SK-N-SH treated with all-trans-retinoic acid at 6 μM for 48 hours (cell line): ENCODE measurements at regions not wholly inside any gene's neighbourhood (a gene's known extent, or its start where the extent isn't known, plus 50 kb on each side); places are given as distances from the start of the nearest gene placed in this dataset.
"Not testable (repeated sequence)": the region's sequence is repeated elsewhere in the genome, so short reads cannot be mapped to it uniquely, and the experiment has no call there.

Source experiments
- ATAC-seq: fragments of 200-7000 bp; cut with Tn5 transposase; 3 replicates; pipeline ENCODE4 v1.9.1; 2020; ENCODE audit warnings: mild to moderate bottlenecking, moderate library complexity
- BACH2 ChIP-seq: fragments of 250-450 bp; sonication (Bioruptor Pico); IDR thresholded peaks from 2 replicates; pipeline ENCODE4 v1.9.0; 2021; ENCODE audit warnings: mild to moderate bottlenecking, borderline replicate concordance
- CSDC2 ChIP-seq: fragments of 250-450 bp; sonication (Bioruptor Pico); IDR thresholded peaks from 2 replicates; pipeline ENCODE4 v1.5.0; 2020; ENCODE audit warnings: mild to moderate bottlenecking, moderate library complexity
- ESRRG ChIP-seq: fragments of 250-450 bp; sonication (Bioruptor Pico); IDR thresholded peaks from 2 replicates; pipeline ENCODE4 v1.6.1; 2021; ENCODE audit warnings: mild to moderate bottlenecking
- GLIS3 ChIP-seq: fragments of 250-450 bp; sonication (Bioruptor Pico); IDR thresholded peaks from 2 replicates; pipeline ENCODE4 v1.5.0; 2020; ENCODE audit warnings: mild to moderate bottlenecking, moderate library complexity
- OSR1 ChIP-seq: fragments of 250-450 bp; sonication (Bioruptor Pico); IDR thresholded peaks from 2 replicates; pipeline ENCODE4 v1.8.0; 2022; ENCODE audit warnings: moderate library complexity, mild to moderate bottlenecking, inconsistent platforms
- PPARA ChIP-seq: fragments of 250-450 bp; sonication (Bioruptor Pico); IDR thresholded peaks from 2 replicates; pipeline ENCODE4 v1.5.0; 2020; ENCODE audit warnings: mild to moderate bottlenecking, borderline replicate concordance
- RARB ChIP-seq: fragments of 250-450 bp; sonication (Bioruptor Pico); IDR thresholded peaks from 2 replicates; pipeline ENCODE4 v1.8.0; 2021; ENCODE audit warnings: mild to moderate bottlenecking, moderate library complexity
- SNAI2 ChIP-seq: fragments of 250-450 bp; sonication (Bioruptor Pico); IDR thresholded peaks from 2 replicates; pipeline ENCODE4 v1.5.0; 2020; ENCODE audit warnings: mild to moderate bottlenecking, moderate library complexity
- TCF4 ChIP-seq: fragments of 250-450 bp; sonication (Bioruptor Pico); IDR thresholded peaks from 2 replicates; pipeline ENCODE4 v1.8.0; 2021; ENCODE audit warnings: mild to moderate bottlenecking, moderate library complexity, borderline replicate concordance
- TOX ChIP-seq: fragments of 250-450 bp; sonication (Bioruptor Pico); IDR thresholded peaks from 2 replicates; pipeline ENCODE4 v1.8.0; 2021; ENCODE audit warnings: mild to moderate bottlenecking, moderate library complexity, borderline replicate concordance
- ZFP3 ChIP-seq: fragments of 250-450 bp; sonication (Bioruptor Pico); IDR thresholded peaks from 2 replicates; pipeline ENCODE4 v1.5.0; 2020; ENCODE audit warnings: mild to moderate bottlenecking, moderate library complexity
- ZFP30 ChIP-seq: fragments of 450-650 bp; formaldehyde crosslinking; IDR thresholded peaks from 2 replicates; pipeline ENCODE4 v1.5.0; 2022; ENCODE audit warnings: mild to moderate bottlenecking, moderate library complexity
- ZNF565 ChIP-seq: fragments of 450-650 bp; formaldehyde crosslinking; conservative IDR thresholded peaks from 2 replicates; pipeline ENCODE4 v1.5.0; 2020; ENCODE audit warnings: low read depth, mild to moderate bottlenecking, moderate library complexity
- ZNF70 ChIP-seq: fragments of 450-650 bp; formaldehyde crosslinking; IDR thresholded peaks from 2 replicates; pipeline ENCODE4 v1.5.0; 2020; ENCODE audit warnings: mild to moderate bottlenecking, moderate library complexity
- ZNF8 ChIP-seq: fragments of 450-650 bp; formaldehyde crosslinking; IDR thresholded peaks from 2 replicates; pipeline ENCODE4 v1.5.0; 2020; ENCODE audit warnings: mild to moderate bottlenecking, moderate library complexity
- TF ChIP-seq, protein P1 (sequence below): fragments of 250-450 bp; sonication (Bioruptor Pico); IDR thresholded peaks from 2 replicates; pipeline ENCODE4 v1.8.0; 2021; ENCODE audit warnings: low read depth, mild to moderate bottlenecking, moderate library complexity, borderline replicate concordance
- TF ChIP-seq, protein P2 (sequence below): fragments of 250-450 bp; sonication (Bioruptor Pico); IDR thresholded peaks from 2 replicates; pipeline ENCODE4 v1.5.0; 2020; ENCODE audit warnings: mild to moderate bottlenecking, moderate library complexity
- TF ChIP-seq, protein P3 (sequence below): fragments of 250-450 bp; sonication (Bioruptor Pico); IDR thresholded peaks from 2 replicates; pipeline ENCODE4 v1.5.1; 2020; ENCODE audit warnings: low read depth, mild to moderate bottlenecking, moderate library complexity
- TF ChIP-seq, protein P4 (sequence below): fragments of 250-450 bp; sonication (Bioruptor Pico); IDR thresholded peaks from 2 replicates; pipeline ENCODE4 v1.5.1; 2021; ENCODE audit warnings: mild to moderate bottlenecking, moderate library complexity
- TF ChIP-seq, protein P5 (sequence below): fragments of 250-450 bp; sonication (Bioruptor Pico); IDR thresholded peaks from 2 replicates; pipeline ENCODE4 v1.8.0; 2020; ENCODE audit warnings: mild to moderate bottlenecking, moderate library complexity, borderline replicate concordance

DNA sequence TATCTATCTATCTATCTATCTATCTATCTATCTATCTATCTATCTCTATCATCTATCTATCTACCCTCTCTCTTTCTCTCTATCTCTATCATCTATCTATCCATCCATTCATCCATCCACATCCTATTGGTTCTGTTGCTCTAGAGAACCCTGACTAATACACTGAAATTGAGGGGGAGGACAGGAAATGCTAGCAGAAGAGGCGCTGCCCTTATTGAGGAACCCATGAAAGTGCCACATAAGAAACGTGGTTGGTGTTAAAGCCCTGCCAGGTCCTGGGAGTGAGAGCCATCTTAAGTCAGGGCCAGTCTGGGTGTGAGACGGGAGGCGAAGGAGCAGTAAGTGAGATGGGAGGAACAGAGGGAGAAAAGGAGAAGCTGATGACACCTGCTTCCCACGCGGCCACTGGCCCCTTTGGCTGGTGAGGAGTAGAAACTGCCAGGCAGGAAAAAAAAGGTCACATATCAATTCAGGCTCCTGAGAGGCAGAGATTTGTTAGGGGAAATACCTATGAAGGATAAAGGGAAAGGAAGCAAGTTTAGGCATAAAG, 87.9 kb upstream of the PLET1 start:
- no peak for ATAC-seq
- TF ChIP-seq OSR1 (CRISPR knock-in tag): no peak
- TF ChIP-seq ZNF565 (CRISPR knock-in tag): no peak
- no peak for TF ChIP-seq ESRRG (CRISPR knock-in tag)
- no peak for TF ChIP-seq PPARA
- no peak for TF ChIP-seq TOX (CRISPR knock-in tag)
- TF ChIP-seq, protein P1, sequence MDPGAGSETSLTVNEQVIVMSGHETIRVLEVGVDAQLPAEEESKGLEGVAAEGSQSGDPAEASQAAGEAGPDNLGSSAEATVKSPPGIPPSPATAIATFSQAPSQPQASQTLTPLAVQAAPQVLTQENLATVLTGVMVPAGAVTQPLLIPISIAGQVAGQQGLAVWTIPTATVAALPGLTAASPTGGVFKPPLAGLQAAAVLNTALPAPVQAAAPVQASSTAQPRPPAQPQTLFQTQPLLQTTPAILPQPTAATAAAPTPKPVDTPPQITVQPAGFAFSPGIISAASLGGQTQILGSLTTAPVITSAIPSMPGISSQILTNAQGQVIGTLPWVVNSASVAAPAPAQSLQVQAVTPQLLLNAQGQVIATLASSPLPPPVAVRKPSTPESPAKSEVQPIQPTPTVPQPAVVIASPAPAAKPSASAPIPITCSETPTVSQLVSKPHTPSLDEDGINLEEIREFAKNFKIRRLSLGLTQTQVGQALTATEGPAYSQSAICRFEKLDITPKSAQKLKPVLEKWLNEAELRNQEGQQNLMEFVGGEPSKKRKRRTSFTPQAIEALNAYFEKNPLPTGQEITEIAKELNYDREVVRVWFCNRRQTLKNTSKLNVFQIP: no peak
- TF ChIP-seq, all 23 proteins: peak for 0

DNA sequence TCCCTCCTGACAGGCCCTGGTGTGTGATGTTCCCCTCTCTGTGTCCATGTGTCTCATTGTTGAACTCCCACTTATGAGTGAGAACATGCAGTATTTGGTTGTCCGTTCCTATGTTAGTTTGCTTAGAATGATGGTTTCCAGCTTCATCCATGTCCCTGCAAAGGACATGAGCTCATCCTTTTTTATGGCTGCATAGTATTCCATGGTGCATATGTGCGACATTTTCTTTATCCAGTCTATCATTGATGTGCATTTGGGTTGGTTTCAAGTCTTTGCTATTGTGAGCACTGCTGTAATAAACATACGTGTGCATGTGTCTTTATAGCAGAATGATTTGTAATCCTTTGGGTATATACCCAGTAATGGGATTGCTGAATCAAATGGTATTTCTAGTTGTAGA, 90.8 kb upstream of the PLET1 start:
- not testable (repeated sequence) for ATAC-seq

DNA sequence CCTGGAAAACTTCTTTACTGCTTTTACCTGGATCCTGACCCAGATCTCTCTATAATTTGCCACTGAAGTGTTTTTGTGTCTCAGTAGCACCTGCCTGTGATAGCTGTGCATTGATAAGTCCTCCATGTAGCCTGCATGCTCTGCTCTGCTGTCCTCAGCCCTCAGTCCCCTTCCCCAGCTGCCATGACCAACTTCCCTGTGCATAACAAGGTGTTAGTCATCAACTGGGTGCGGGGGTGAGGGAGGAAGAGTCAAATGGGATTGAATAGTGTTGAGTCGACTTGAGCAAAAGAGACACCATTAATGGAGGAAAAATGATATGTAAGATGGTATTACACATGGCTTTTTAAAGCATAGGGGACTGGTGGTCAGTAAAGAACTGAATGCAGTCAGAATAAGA, 92.2 kb upstream of the PLET1 start:
- ATAC-seq: no peak
- no peak for TF ChIP-seq BACH2 (CRISPR knock-in tag)
- TF ChIP-seq OSR1 (CRISPR knock-in tag): no peak
- no peak for TF ChIP-seq SNAI2
- no peak for TF ChIP-seq ZFP30 (CRISPR knock-in tag)

DNA sequence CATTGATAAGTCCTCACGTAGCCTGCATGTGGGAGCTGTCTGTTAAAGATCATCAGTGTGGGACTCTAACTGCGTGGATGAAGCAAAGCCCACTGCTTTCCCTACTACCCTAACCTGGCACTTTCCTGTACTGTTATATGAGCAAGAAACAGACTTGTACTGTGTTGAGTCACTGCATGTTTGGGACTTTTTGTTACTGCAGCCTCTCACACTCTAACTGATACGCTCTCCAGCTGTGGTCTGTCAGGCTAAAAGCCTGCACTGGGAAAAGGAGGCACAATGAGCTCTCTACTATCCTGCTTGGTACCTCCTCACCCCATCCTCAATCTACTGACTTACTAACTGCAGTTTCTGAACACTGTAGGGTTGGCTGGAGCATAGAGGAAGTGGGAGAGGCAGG, 93.7 kb upstream of the PLET1 start:
- ATAC-seq: no peak
- TF ChIP-seq GLIS3 (CRISPR knock-in tag) (no peak), CSDC2 (CRISPR knock-in tag) (no peak), ZNF565 (CRISPR knock-in tag) (no peak), OSR1 (CRISPR knock-in tag) (no peak), RARB (CRISPR knock-in tag) (no peak), ZFP3 (no peak), SNAI2 (no peak), ZNF8 (CRISPR knock-in tag) (no peak), TCF4 (CRISPR knock-in tag) (no peak), BACH2 (CRISPR knock-in tag) (no peak), ZNF70 (CRISPR knock-in tag) (no peak), TOX (CRISPR knock-in tag) (no peak)
- TF ChIP-seq, protein P2, sequence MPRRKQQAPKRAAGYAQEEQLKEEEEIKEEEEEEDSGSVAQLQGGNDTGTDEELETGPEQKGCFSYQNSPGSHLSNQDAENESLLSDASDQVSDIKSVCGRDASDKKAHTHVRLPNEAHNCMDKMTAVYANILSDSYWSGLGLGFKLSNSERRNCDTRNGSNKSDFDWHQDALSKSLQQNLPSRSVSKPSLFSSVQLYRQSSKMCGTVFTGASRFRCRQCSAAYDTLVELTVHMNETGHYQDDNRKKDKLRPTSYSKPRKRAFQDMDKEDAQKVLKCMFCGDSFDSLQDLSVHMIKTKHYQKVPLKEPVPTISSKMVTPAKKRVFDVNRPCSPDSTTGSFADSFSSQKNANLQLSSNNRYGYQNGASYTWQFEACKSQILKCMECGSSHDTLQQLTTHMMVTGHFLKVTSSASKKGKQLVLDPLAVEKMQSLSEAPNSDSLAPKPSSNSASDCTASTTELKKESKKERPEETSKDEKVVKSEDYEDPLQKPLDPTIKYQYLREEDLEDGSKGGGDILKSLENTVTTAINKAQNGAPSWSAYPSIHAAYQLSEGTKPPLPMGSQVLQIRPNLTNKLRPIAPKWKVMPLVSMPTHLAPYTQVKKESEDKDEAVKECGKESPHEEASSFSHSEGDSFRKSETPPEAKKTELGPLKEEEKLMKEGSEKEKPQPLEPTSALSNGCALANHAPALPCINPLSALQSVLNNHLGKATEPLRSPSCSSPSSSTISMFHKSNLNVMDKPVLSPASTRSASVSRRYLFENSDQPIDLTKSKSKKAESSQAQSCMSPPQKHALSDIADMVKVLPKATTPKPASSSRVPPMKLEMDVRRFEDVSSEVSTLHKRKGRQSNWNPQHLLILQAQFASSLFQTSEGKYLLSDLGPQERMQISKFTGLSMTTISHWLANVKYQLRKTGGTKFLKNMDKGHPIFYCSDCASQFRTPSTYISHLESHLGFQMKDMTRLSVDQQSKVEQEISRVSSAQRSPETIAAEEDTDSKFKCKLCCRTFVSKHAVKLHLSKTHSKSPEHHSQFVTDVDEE (CRISPR knock-in tag): no peak
- TF ChIP-seq, protein P1: no peak
- TF ChIP-seq, protein P3, sequence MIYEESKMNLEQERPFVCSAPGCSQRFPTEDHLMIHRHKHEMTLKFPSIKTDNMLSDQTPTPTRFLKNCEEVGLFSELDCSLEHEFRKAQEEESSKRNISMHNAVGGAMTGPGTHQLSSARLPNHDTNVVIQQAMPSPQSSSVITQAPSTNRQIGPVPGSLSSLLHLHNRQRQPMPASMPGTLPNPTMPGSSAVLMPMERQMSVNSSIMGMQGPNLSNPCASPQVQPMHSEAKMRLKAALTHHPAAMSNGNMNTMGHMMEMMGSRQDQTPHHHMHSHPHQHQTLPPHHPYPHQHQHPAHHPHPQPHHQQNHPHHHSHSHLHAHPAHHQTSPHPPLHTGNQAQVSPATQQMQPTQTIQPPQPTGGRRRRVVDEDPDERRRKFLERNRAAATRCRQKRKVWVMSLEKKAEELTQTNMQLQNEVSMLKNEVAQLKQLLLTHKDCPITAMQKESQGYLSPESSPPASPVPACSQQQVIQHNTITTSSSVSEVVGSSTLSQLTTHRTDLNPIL (CRISPR knock-in tag): no peak
- TF ChIP-seq, protein P4, sequence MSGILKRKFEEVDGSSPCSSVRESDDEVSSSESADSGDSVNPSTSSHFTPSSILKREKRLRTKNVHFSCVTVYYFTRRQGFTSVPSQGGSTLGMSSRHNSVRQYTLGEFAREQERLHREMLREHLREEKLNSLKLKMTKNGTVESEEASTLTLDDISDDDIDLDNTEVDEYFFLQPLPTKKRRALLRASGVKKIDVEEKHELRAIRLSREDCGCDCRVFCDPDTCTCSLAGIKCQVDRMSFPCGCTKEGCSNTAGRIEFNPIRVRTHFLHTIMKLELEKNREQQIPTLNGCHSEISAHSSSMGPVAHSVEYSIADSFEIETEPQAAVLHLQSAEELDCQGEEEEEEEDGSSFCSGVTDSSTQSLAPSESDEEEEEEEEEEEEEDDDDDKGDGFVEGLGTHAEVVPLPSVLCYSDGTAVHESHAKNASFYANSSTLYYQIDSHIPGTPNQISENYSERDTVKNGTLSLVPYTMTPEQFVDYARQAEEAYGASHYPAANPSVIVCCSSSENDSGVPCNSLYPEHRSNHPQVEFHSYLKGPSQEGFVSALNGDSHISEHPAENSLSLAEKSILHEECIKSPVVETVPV (CRISPR knock-in tag): no peak
- TF ChIP-seq, protein P5, sequence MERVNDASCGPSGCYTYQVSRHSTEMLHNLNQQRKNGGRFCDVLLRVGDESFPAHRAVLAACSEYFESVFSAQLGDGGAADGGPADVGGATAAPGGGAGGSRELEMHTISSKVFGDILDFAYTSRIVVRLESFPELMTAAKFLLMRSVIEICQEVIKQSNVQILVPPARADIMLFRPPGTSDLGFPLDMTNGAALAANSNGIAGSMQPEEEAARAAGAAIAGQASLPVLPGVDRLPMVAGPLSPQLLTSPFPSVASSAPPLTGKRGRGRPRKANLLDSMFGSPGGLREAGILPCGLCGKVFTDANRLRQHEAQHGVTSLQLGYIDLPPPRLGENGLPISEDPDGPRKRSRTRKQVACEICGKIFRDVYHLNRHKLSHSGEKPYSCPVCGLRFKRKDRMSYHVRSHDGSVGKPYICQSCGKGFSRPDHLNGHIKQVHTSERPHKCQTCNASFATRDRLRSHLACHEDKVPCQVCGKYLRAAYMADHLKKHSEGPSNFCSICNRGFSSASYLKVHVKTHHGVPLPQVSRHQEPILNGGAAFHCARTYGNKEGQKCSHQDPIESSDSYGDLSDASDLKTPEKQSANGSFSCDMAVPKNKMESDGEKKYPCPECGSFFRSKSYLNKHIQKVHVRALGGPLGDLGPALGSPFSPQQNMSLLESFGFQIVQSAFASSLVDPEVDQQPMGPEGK (CRISPR knock-in tag): no peak
